ENCODE measurements at regions not wholly inside any gene's neighbourhood (a gene's known extent, or its start where the extent isn't known, plus 50 kb on each side); places are given as distances from the start of the nearest gene placed in this dataset.

DNA sequence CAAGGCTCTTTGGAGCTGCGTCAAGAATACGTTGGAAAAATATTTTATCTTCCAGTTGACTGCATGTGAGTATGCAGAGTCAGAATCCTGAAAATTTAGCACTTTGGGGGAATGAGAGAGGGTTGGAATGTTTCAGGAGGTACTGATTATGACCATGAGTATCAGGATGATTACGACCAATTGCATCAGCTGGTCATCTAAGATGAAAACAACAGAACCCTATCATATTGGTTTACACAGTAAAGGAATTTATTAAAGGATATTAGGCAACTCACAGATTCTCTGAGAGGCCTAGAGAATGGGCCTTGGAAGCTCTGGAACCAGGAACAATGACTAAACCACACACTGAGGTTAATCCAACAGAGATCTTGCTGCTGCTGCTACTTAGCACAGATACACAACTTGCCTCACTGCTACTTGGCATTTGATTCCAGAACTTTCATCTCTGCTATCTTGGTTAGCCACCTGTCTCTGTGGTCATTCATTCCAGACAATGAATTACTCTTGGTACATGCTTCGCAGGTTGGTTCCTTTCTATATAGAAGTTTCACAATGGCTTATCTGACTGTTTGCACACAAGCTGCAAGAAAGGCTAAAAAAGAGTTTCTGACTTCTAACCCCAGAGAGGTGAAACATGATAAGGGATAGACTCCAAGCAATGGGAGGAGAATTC, 68.0 kb upstream of the CTTNBP2 start:
- no peak for TF ChIP-seq MAX (IDR thresholded peaks at IDR 0.05)
- no peak for TF ChIP-seq TEAD4 (IDR thresholded peaks at IDR 0.05)
- TF ChIP-seq, protein P1, sequence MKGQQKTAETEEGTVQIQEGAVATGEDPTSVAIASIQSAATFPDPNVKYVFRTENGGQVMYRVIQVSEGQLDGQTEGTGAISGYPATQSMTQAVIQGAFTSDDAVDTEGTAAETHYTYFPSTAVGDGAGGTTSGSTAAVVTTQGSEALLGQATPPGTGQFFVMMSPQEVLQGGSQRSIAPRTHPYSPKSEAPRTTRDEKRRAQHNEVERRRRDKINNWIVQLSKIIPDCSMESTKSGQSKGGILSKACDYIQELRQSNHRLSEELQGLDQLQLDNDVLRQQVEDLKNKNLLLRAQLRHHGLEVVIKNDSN (IDR thresholded peaks at IDR 0.05), result no peak
- TF ChIP-seq EP300 (IDR thresholded peaks at IDR 0.05; ENCODE audit: borderline replicate concordance), result no peak
- no peak for TF ChIP-seq TCF12 (IDR thresholded peaks at IDR 0.05; ENCODE audit: low read depth)
- no peak for TF ChIP-seq TAF1 (IDR thresholded peaks at IDR 0.05; ENCODE audit: low read depth)
- no peak for TF ChIP-seq REST (IDR thresholded peaks at IDR 0.05; ENCODE audit: low read depth)
- TF ChIP-seq EGR1 (IDR thresholded peaks at IDR 0.05), result no peak
- TF ChIP-seq CREB1 (IDR thresholded peaks at IDR 0.05; ENCODE audit: low read depth), result no peak
- no peak for TF ChIP-seq CEBPB (IDR thresholded peaks at IDR 0.05)
- no peak for TF ChIP-seq ZBTB7A (IDR thresholded peaks at IDR 0.05; ENCODE audit: low read depth)
- no peak for TF ChIP-seq RAD21 (IDR thresholded peaks at IDR 0.05; ENCODE audit: low read depth)
- TF ChIP-seq NFIC (IDR thresholded peaks at IDR 0.05), result no peak
- no peak for TF ChIP-seq YY1 (IDR thresholded peaks at IDR 0.05; ENCODE audit: low read depth)
- TF ChIP-seq FOXM1 (IDR thresholded peaks at IDR 0.05; ENCODE audit: borderline replicate concordance, low read depth), result no peak

DNA sequence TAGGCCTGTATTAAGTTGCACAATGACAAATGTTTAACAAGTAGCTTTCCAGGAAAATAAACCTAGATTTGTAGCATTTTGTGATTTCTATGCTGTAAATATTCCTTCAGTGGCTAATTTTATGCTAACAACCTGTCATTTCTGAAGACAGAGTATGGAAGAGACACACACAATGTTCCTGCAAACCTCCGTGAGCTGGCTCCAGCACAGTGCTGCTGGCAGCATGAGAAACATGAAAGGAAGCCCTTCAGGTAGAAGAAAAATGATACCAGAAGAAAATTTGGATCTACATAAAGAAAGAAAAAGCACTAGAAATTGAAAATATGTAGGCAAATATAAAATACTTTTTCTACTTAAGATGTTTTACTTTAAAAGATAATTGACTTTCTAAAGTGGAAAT, 69.5 kb upstream of the CTTNBP2 start:
- TF ChIP-seq YY1 (IDR thresholded peaks at IDR 0.05; ENCODE audit: low read depth) (no peak), TCF12 (IDR thresholded peaks at IDR 0.05; ENCODE audit: low read depth) (no peak)

DNA sequence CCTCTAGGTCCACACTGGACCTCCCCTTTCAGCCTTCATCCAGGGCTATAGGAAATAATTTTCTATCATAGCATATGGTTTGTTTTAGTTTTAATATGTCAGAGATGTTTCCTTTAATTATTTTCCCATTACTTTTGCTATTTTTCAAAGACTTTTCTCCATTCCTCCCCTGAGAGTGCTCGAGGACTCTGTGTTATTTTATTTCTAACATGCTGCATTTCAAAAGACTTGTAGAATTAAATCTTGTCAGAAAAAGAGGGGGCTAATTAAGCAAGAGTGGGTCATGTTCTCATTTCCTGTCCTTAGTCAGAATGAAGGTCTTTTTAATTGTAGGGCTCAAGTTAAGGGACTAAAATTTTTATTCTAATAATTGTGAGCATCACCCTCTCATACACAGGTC, 71.6 kb upstream of the CTTNBP2 start:
- TF ChIP-seq RAD21 (IDR thresholded peaks at IDR 0.05; ENCODE audit: low read depth), result no peak

- TF ChIP-seq, protein P1 (IDR thresholded peaks at IDR 0.05), result no peak
- no peak for TF ChIP-seq MAX (IDR thresholded peaks at IDR 0.05)
- TF ChIP-seq NFIC (IDR thresholded peaks at IDR 0.05), result no peak
- TF ChIP-seq EGR1 (IDR thresholded peaks at IDR 0.05), result no peak
- no peak for TF ChIP-seq ZBTB7A (IDR thresholded peaks at IDR 0.05; ENCODE audit: low read depth)
- no peak for TF ChIP-seq TAF1 (IDR thresholded peaks at IDR 0.05; ENCODE audit: low read depth)
- TF ChIP-seq FOXM1 (IDR thresholded peaks at IDR 0.05; ENCODE audit: borderline replicate concordance, low read depth), result no peak
- TF ChIP-seq RAD21 (IDR thresholded peaks at IDR 0.05; ENCODE audit: low read depth), result no peak
- no peak for TF ChIP-seq TCF12 (IDR thresholded peaks at IDR 0.05; ENCODE audit: low read depth)
- TF ChIP-seq CEBPB (IDR thresholded peaks at IDR 0.05), result no peak
Observed at GRCh38 chr7:117946151-117946633, 73.0 kb upstream of the CTTNBP2 start.

GRCh38 chr7:117949232-117949631, 76.0 kb upstream of the CTTNBP2 start:
- TF ChIP-seq RAD21 (IDR thresholded peaks at IDR 0.05; ENCODE audit: low read depth), result no peak
- no peak for TF ChIP-seq CEBPB (IDR thresholded peaks at IDR 0.05)
- no peak for TF ChIP-seq FOXM1 (IDR thresholded peaks at IDR 0.05; ENCODE audit: borderline replicate concordance, low read depth)
- TF ChIP-seq NFIC (IDR thresholded peaks at IDR 0.05), result no peak
- no peak for TF ChIP-seq REST (IDR thresholded peaks at IDR 0.05; ENCODE audit: low read depth)
- TF ChIP-seq TEAD4 (IDR thresholded peaks at IDR 0.05), result no peak
- no peak for TF ChIP-seq EGR1 (IDR thresholded peaks at IDR 0.05)
- TF ChIP-seq, protein P1 (IDR thresholded peaks at IDR 0.05), result no peak
- TF ChIP-seq EP300 (IDR thresholded peaks at IDR 0.05; ENCODE audit: borderline replicate concordance), result no peak
- TF ChIP-seq MAX (IDR thresholded peaks at IDR 0.05), result no peak
- no peak for TF ChIP-seq CREB1 (IDR thresholded peaks at IDR 0.05; ENCODE audit: low read depth)
- no peak for TF ChIP-seq TCF12 (IDR thresholded peaks at IDR 0.05; ENCODE audit: low read depth)
- TF ChIP-seq ZBTB7A (IDR thresholded peaks at IDR 0.05; ENCODE audit: low read depth), result no peak
- TF ChIP-seq TAF1 (IDR thresholded peaks at IDR 0.05; ENCODE audit: low read depth), result no peak
- no peak for TF ChIP-seq YY1 (IDR thresholded peaks at IDR 0.05; ENCODE audit: low read depth)
